ENCODE measurements at regions not wholly inside any gene's neighbourhood (a gene's known extent, or its start where the extent isn't known, plus 50 kb on each side); places are given as distances from the start of the nearest gene placed in this dataset.
"Not testable (repeated sequence)": the region's sequence is repeated elsewhere in the genome, so short reads cannot be mapped to it uniquely, and the experiment has no call there.

GRCh38 chr20:43349841-43350240, 107.9 kb upstream of the SRSF6 start (continued):
- TF ChIP-seq EP300 (IDR thresholded peaks at IDR 0.05; ENCODE audit: low read length): no peak
- TF ChIP-seq HNRNPLL (IDR thresholded peaks at IDR 0.05; ENCODE audit: low read depth, low read length, poor library complexity, severe bottlenecking): no peak
- TF ChIP-seq HES1 (IDR thresholded peaks at IDR 0.05; ENCODE audit: low read depth): no peak
- no peak for TF ChIP-seq PCBP1 (IDR thresholded peaks at IDR 0.05; ENCODE audit: low read depth, low read length, poor library complexity, severe bottlenecking)

GRCh38 chr20:43347839-43348238, 109.9 kb upstream of the SRSF6 start:
- POLR2A ChIA-PET: interaction anchor here (0.7 to 0.8 kb wide), 2 partner anchors 8 to 109 kb away, joined by 3 to 6 read pairs; no protein-coding TSS in a partner anchor
- H3K4me2 ChIP-seq (ENCODE audit: insufficient read depth, low read length); H3K9ac ChIP-seq (ENCODE audit: insufficient read depth in 1 of 2, low read depth in 2 of 2, low read length in 2 of 2); H3K9me1 ChIP-seq (ENCODE audit: control insufficient read depth, insufficient read depth, low read length); H3K27ac ChIP-seq (ENCODE audit: extremely low read depth, low read depth, low read length); H3K4me1 ChIP-seq (replicated peaks in 1 of 2; ENCODE audit: control insufficient read depth in 2 of 2, insufficient read depth in 2 of 2, low read length in 2 of 2); ATAC-seq; H4K20me1 ChIP-seq (replicated peaks; ENCODE audit: control insufficient read depth, insufficient read depth, low read length); H3K4me3 ChIP-seq; intact Hi-C loops (cut with micrococcal nuclease); H2AFZ ChIP-seq (ENCODE audit: low read depth, low read length); DNase-seq (ENCODE audit: extremely low read depth in 1 of 4, low spot score in 3 of 4); BruUV-seq (replicated peaks); FAIRE-seq; in situ Hi-C loops (cut with MboI); H3K36me3 ChIP-seq (ENCODE audit: control insufficient read depth, insufficient read depth, low read length); H3K79me2 ChIP-seq (ENCODE audit: control insufficient read depth, insufficient read depth, low read length); H3K9me3 ChIP-seq (replicated peaks; ENCODE audit: control insufficient read depth, insufficient read depth, low read depth, low read length); CTCF ChIA-PET (ENCODE audit: low intra/inter-chr PET ratio): not testable (repeated sequence)
- WGBS (ENCODE audit: insufficient coverage, low coverage, missing lambda C conversion rate): 0% methylated on average over 5 of the region's 5 CpGs
- H3K27me3 ChIP-seq (ENCODE audit: control insufficient read depth in 2 of 2, insufficient read depth in 2 of 2, low read length in 2 of 2): peaks cover 0 to 13% of the 10 kb centered on the region in 2 experiments; a peak in 3 of 5 replicates
